HEK293 (cell line): ENCODE measurements at regions not wholly inside any gene's neighbourhood (a gene's known extent, or its start where the extent isn't known, plus 50 kb on each side); places are given as distances from the start of the nearest gene placed in this dataset.

ENCODE experiments used
- PBX3 ChIP-seq: sonication (generic); formaldehyde crosslinking; IDR thresholded peaks from 2 replicates; pipeline ENCODE4 v1.8.1; 2022; ENCODE audit warnings: mild to moderate bottlenecking, moderate library complexity, missing genetic modification reagents
- SCRT1 ChIP-seq: fragments of 450-650 bp; formaldehyde crosslinking; IDR thresholded peaks from 2 replicates; pipeline ENCODE4 v1.5.1; 2016; ENCODE audit warnings: missing biosample characterization, missing genetic modification characterization, borderline replicate concordance
- SETDB1 ChIP-seq: IDR thresholded peaks from one replicate; pipeline ENCODE4 v1.6.1; 2017; ENCODE audit warnings: mild to moderate bottlenecking, low read length, moderate library complexity, mixed read lengths; ENCODE audit not compliant: insufficient read length
- WT1 ChIP-seq: fragments of 450-650 bp; formaldehyde crosslinking; IDR thresholded peaks from 2 replicates; pipeline ENCODE4 v1.5.1; 2016; ENCODE audit warnings: missing biosample characterization, missing genetic modification characterization
- YY1 ChIP-seq: fragments of 450-650 bp; formaldehyde crosslinking; IDR thresholded peaks from 2 replicates; pipeline ENCODE4 v1.5.1; 2018; ENCODE audit warnings: missing biosample characterization, missing genetic modification characterization
- ZFP41 ChIP-seq: fragments of 450-650 bp; formaldehyde crosslinking; IDR thresholded peaks from 2 replicates; pipeline ENCODE4 v1.5.1; 2016; ENCODE audit warnings: missing biosample characterization, missing genetic modification characterization, borderline replicate concordance
- ZNF155 ChIP-seq: fragments of 450-650 bp; formaldehyde crosslinking; IDR thresholded peaks from 2 replicates; pipeline ENCODE4 v1.5.1; 2016; ENCODE audit warnings: missing biosample characterization, missing genetic modification characterization
- ZNF404 ChIP-seq: fragments of 450-650 bp; formaldehyde crosslinking; IDR thresholded peaks from 2 replicates; pipeline ENCODE4 v1.5.1; 2017; ENCODE audit warnings: missing biosample characterization, missing genetic modification characterization
- ZNF664 ChIP-seq: fragments of 450-650 bp; formaldehyde crosslinking; IDR thresholded peaks from 2 replicates; pipeline ENCODE4 v1.5.1; 2016; ENCODE audit warnings: missing biosample characterization, missing genetic modification characterization
- TF ChIP-seq, protein P1 (sequence below): fragments of 450-650 bp; formaldehyde crosslinking; IDR thresholded peaks from 2 replicates; pipeline ENCODE4 v1.5.1; 2016; ENCODE audit warnings: missing biosample characterization, missing genetic modification characterization

GRCh38 chr4:23038626-23039491 lies 346.1 kb downstream of the GBA3 start:
- TF ChIP-seq, protein P1, sequence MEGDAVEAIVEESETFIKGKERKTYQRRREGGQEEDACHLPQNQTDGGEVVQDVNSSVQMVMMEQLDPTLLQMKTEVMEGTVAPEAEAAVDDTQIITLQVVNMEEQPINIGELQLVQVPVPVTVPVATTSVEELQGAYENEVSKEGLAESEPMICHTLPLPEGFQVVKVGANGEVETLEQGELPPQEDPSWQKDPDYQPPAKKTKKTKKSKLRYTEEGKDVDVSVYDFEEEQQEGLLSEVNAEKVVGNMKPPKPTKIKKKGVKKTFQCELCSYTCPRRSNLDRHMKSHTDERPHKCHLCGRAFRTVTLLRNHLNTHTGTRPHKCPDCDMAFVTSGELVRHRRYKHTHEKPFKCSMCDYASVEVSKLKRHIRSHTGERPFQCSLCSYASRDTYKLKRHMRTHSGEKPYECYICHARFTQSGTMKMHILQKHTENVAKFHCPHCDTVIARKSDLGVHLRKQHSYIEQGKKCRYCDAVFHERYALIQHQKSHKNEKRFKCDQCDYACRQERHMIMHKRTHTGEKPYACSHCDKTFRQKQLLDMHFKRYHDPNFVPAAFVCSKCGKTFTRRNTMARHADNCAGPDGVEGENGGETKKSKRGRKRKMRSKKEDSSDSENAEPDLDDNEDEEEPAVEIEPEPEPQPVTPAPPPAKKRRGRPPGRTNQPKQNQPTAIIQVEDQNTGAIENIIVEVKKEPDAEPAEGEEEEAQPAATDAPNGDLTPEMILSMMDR = no peak
- no peak for TF ChIP-seq ZNF155
- no peak for TF ChIP-seq SCRT1
- no peak for TF ChIP-seq ZNF664 (tag by site-specific recombination)
- no peak for TF ChIP-seq YY1 (tag by site-specific recombination)
- TF ChIP-seq ZNF404 = no peak
- no peak for TF ChIP-seq SETDB1
- no peak for TF ChIP-seq ZFP41 (tag by site-specific recombination)
- TF ChIP-seq WT1 = no peak
- TF ChIP-seq PBX3 = no peak
